ENCODE measurements at regions not wholly inside any gene's neighbourhood (a gene's known extent, or its start where the extent isn't known, plus 50 kb on each side); places are given as distances from the start of the nearest gene placed in this dataset.

- Histone ChIP-seq H2AFZ (ENCODE audit: low read depth) (no peak overlapping the region), H3K79me2 (ENCODE audit: insufficient read depth) (no peaks in the 10 kb centered on the region), H3F3A (replicated peaks; ENCODE audit: insufficient read depth) (peaks cover 2% of the 10 kb centered on the region), H3K4me1 (ENCODE audit: control insufficient read depth in 1 of 2, insufficient read depth in 2 of 2, low read depth in 1 of 2, low read length in 1 of 2) (no peaks in the 10 kb centered on the region; a peak in 1 of 4 replicates), H3K36me3 (replicated peaks in 1 of 2; ENCODE audit: control insufficient read depth in 1 of 2, insufficient read depth in 2 of 2, low read length in 1 of 2) (no peaks in the 10 kb centered on the region), H3K4me3 (ENCODE audit: low read depth in 2 of 2, low read length in 1 of 2) (no peak overlapping the region), H3K9ac (no peak overlapping the region), H3K4me2 (no peak overlapping the region), H4K20me1 (ENCODE audit: insufficient read depth) (peaks cover 3% of the 10 kb centered on the region; the same call in 1 of the 2 replicates), H3K27me3 (ENCODE audit: insufficient read depth) (peaks cover 92% of the 10 kb centered on the region), H3K9me3 (no peaks in the 10 kb centered on the region), H3K27ac (ENCODE audit: low read depth in 2 of 2, low read length in 1 of 2) (no peak overlapping the region), H3K9me2 (no peaks in the 10 kb centered on the region)
- ChIA-PET POLR2A (no interaction called here), CTCF (interaction anchor here (1.0 to 1.4 kb wide), 3 partner anchors 9 to 70 kb away, joined by 3 to 4 read pairs (median 4); no protein-coding TSS in a partner anchor)
- DNase-seq: no peak
- no peak for TF ChIP-seq JUND (IDR thresholded peaks at IDR 0.05)
- no peak for TF ChIP-seq SIN3A (IDR thresholded peaks at IDR 0.05; ENCODE audit: borderline replicate concordance, low read depth, low read length)
- no peak for TF ChIP-seq NFIC (IDR thresholded peaks at IDR 0.05; ENCODE audit: borderline replicate concordance)
- no peak for TF ChIP-seq FOXJ3 (CRISPR knock-in tag; IDR thresholded peaks at IDR 0.05)
- no peak for TF ChIP-seq RCOR1 (IDR thresholded peaks at IDR 0.05; ENCODE audit: low read length)
- no peak for TF ChIP-seq GATA2 (CRISPR knock-in tag; IDR thresholded peaks at IDR 0.05)
- no peak for TF ChIP-seq SMC3 (IDR thresholded peaks at IDR 0.05; ENCODE audit: low read depth, low read length)
- TF ChIP-seq RFX5 (IDR thresholded peaks at IDR 0.05; ENCODE audit: low read length): no peak
- no peak for TF ChIP-seq RXRA (IDR thresholded peaks at IDR 0.05; ENCODE audit: borderline replicate concordance, low read depth)
- TF ChIP-seq REST (IDR thresholded peaks at IDR 0.05; ENCODE audit: low read depth, low read length): no peak
- TF ChIP-seq POLR2AphosphoS5 (IDR thresholded peaks at IDR 0.05; ENCODE audit: low read depth, low read length): no peak
- no peak for TF ChIP-seq MXI1 (IDR thresholded peaks at IDR 0.05; ENCODE audit: low read depth, low read length)
- 30% methylated on average over 13 of the region's 19 CpGs for WGBS (ENCODE audit: low lambda C conversion rate)
Observed at GRCh38 chr7:1359681-1360485, 99.4 kb downstream of the MICALL2 start.

GRCh38 chr7:1360521-1360971, 98.7 kb downstream of the MICALL2 start:
- Histone ChIP-seq H3K27me3 (ENCODE audit: insufficient read depth) (peaks cover 92% of the 10 kb centered on the region), H2AFZ (ENCODE audit: low read depth) (no peak overlapping the region), H3K9me3 (no peaks in the 10 kb centered on the region), H3K9me2 (no peaks in the 10 kb centered on the region), H3K4me2 (no peak overlapping the region), H3K4me1 (ENCODE audit: control insufficient read depth in 1 of 2, insufficient read depth in 2 of 2, low read depth in 1 of 2, low read length in 1 of 2) (no peaks in the 10 kb centered on the region), H3K4me3 (ENCODE audit: low read depth in 2 of 2, low read length in 1 of 2) (no peak overlapping the region), H3F3A (replicated peaks; ENCODE audit: insufficient read depth) (peaks cover 2% of the 10 kb centered on the region), H3K36me3 (replicated peaks in 1 of 2; ENCODE audit: control insufficient read depth in 1 of 2, insufficient read depth in 2 of 2, low read length in 1 of 2) (no peaks in the 10 kb centered on the region), H3K9ac (no peak overlapping the region), H4K20me1 (ENCODE audit: insufficient read depth) (peaks cover 3% of the 10 kb centered on the region; the same call in 1 of the 2 replicates), H3K27ac (ENCODE audit: low read depth in 2 of 2, low read length in 1 of 2) (no peak overlapping the region), H3K79me2 (ENCODE audit: insufficient read depth) (no peaks in the 10 kb centered on the region)
- CTCF ChIA-PET: interaction anchor here (1.0 to 1.6 kb wide), 3 partner anchors 8 to 166 kb away, joined by 3 to 4 read pairs (median 4); no protein-coding TSS in a partner anchor
- 64% methylated on average over 9 of the region's 12 CpGs for WGBS (ENCODE audit: low lambda C conversion rate)
- POLR2A ChIA-PET: no interaction called here
- peak; percentile 46 for DNase-seq
- TF ChIP-seq SMC3 (IDR thresholded peaks at IDR 0.05; ENCODE audit: low read depth, low read length): no peak
- no peak for TF ChIP-seq IRF3 (IDR thresholded peaks at IDR 0.05; ENCODE audit: low read depth, low read length)
- TF ChIP-seq ELF1 (IDR thresholded peaks at IDR 0.05): no peak
- TF ChIP-seq CHD2 (IDR thresholded peaks at IDR 0.05; ENCODE audit: low read length, partially characterized antibody): no peak
- no peak for TF ChIP-seq RFX5 (IDR thresholded peaks at IDR 0.05; ENCODE audit: low read length)
- no peak for TF ChIP-seq RCOR1 (IDR thresholded peaks at IDR 0.05; ENCODE audit: low read length)
- no peak for TF ChIP-seq FOXM1 (IDR thresholded peaks at IDR 0.05; ENCODE audit: low read depth)
- no peak for TF ChIP-seq USF2 (IDR thresholded peaks at IDR 0.05; ENCODE audit: borderline replicate concordance, low read depth, low read length)
- TF ChIP-seq ZBTB33 (IDR thresholded peaks at IDR 0.05; ENCODE audit: borderline replicate concordance, low read depth): no peak
- no peak for TF ChIP-seq TEAD4 (IDR thresholded peaks at IDR 0.05; ENCODE audit: borderline replicate concordance, insufficient read depth)
- TF ChIP-seq GABPA (IDR thresholded peaks at IDR 0.05; ENCODE audit: low read depth): no peak
- no peak for TF ChIP-seq POLR2AphosphoS5 (IDR thresholded peaks at IDR 0.05; ENCODE audit: low read depth, low read length)
